GM19023 (cell line): ENCODE measurements at regions not wholly inside any gene's neighbourhood (a gene's known extent, or its start where the extent isn't known, plus 50 kb on each side); places are given as distances from the start of the nearest gene placed in this dataset.
A peak's percentile ranks its signal among the peaks of the same experiment; 100 is the strongest.

Experiments
- ATAC-seq: cut with Tn5 transposase; IDR thresholded peaks from one replicate; pipeline ENCODE4 v1.9.1; 2021; ENCODE audit warnings: mild to moderate bottlenecking, moderate library complexity; ENCODE audit not compliant: unreplicated experiment

- ATAC-seq = no peak
Observed at GRCh38 chr2:145736871-145737270, 1217.0 kb upstream of the ZEB2 start.

DNA sequence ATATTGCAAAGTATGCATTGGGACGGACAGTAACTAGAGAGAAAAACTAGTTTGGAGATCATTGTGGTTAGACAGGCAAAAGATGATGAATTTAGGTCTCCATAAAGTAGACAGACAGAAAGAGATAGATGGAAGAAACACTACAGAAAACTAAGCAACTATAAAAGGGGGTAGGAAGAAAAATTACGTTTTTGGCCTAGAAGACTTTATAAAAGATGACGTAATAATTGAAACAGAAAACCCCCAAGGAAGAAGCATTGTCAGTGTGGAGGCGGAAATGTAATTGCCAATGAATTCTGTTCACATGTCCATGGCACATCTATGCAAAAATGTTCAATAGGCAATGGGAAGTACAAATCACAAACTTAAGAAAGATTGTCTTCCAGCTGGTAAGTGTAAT, 1211.5 kb upstream of the ZEB2 start:
- no peak for ATAC-seq

GRCh38 chr2:145729993-145730770, 1210.3 kb upstream of the ZEB2 start:
- ATAC-seq = no peak

- no peak for ATAC-seq
Observed at GRCh38 chr2:145729481-145729880, 1209.6 kb upstream of the ZEB2 start.

GRCh38 chr2:145728511-145728910, 1208.6 kb upstream of the ZEB2 start:
- ATAC-seq = no peak

- no peak for ATAC-seq
Observed at GRCh38 chr2:145725876-145726275, 1206.0 kb upstream of the ZEB2 start.

GRCh38 chr2:145724311-145724898, 1204.5 kb upstream of the ZEB2 start:
- ATAC-seq = no peak

- no peak for ATAC-seq
Observed at GRCh38 chr2:145723872-145724271, 1204.0 kb upstream of the ZEB2 start.

GRCh38 chr2:145721681-145722080, 1201.8 kb upstream of the ZEB2 start:
- no peak for ATAC-seq

- ATAC-seq = no peak
Observed at GRCh38 chr2:145715601-145716000, 1195.7 kb upstream of the ZEB2 start.

GRCh38 chr2:145710303-145710702, 1190.4 kb upstream of the ZEB2 start:
- no peak for ATAC-seq

- ATAC-seq = no peak
Observed at GRCh38 chr2:145702305-145702704, 1182.4 kb upstream of the ZEB2 start.

DNA sequence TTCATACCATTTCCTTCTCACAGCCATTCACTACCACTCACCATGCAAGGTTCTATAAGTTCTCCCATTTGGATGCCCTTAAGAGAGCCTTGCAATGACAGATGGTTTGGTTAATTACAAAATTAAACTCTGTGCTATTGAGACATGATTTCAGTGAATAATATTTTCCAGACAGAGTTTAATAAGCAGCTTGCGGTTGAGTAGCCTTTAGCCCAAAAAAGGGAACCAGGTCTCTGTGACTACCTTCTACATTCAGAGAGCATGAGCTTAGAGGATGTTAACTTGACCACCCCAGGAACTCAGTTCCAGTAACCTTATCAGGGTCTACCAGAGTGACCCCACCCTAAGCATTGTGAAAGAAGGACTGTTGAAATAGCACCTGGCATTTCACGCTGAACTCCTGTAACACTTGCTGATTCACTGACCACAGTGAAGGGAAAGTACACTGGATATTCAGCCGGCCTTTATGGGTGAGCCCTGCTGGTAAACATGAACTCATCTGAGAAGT, 1173.1 kb upstream of the ZEB2 start:
- ATAC-seq = peak; percentile 73

DNA sequence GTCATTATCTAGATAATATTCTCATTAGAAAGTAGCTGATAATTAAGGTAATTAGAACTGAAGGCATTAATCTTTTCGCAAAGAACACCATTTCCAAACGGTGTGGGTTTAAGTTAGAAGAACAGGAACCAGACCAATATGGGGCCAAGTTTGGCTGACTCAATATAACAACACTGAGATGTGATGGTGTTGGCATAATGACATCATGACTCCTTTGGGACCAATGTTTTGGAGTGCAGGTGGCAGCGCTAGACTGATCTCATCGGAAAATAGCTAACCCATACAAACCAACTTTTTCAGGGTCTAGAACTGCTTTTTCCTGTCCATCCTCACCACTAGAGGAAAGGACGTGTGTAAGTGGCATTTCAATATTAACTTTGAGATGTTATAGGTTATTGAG, 1171.7 kb upstream of the ZEB2 start:
- ATAC-seq = no peak

DNA sequence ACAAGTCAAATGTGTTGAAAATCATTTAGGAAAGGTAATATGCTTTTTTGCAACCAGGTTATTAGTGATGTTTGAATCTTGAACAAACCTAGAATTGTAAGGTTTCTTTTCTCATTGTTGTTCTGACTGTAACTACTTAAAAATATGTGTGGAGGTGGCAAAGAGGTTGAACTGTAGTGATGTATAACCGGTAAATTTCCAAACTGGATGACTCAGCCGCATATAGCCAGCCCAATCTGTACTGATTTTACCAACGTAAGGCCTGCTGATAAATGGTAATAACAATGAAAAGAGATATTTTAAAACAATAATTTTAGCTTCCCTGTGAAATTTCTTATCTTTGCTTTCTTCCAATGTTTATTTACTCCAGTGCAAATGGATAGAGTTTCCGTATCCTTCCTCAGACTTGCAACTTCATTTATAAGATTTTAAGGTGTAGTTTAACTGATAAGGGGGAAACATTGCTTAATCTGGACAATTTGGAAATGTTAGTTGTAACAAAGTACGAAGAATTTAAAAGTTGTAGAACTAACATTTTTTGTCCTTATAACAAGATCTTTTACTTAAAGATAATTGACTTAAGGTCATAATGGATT, 1170.4 kb upstream of the ZEB2 start:
- no peak for ATAC-seq

GRCh38 chr2:145689277-145689676, 1169.4 kb upstream of the ZEB2 start:
- ATAC-seq = no peak

GRCh38 chr2:145688156-145688555, 1168.2 kb upstream of the ZEB2 start:
- no peak for ATAC-seq

GRCh38 chr2:145687442-145688134, 1167.7 kb upstream of the ZEB2 start:
- ATAC-seq = no peak

DNA sequence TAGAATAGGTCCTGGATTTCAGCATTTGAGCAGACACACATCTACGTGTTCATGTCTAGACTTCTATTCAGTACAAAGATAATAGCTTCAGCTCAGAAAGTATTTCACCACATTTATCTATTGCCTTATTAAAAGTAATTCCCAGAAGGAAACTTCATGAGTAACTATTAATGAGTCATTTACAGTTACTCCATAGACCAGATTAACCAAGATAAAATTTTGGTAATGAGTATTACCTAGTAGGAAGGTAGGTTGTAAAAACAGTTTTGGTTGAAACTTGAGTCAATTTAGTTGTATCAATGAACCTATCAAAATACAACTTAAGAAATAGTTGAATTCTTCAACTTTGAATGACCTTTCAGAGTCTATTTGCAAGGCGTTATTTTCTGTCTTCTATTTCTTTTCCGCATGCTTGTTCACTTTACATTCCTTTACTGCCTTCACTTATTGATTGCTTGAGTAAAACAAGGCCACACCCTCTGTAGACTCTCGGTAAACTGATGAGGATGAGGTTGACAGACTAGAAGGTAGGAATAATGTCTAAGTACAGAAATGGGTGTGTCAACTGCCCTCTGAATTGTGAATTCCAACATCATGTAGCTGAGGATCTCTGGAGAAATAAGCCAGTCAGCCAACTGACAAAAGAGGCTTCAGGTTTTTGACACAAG, 1165.6 kb upstream of the ZEB2 start:
- no peak for ATAC-seq

GRCh38 chr2:145682546-145683157, 1162.7 kb upstream of the ZEB2 start:
- no peak for ATAC-seq

DNA sequence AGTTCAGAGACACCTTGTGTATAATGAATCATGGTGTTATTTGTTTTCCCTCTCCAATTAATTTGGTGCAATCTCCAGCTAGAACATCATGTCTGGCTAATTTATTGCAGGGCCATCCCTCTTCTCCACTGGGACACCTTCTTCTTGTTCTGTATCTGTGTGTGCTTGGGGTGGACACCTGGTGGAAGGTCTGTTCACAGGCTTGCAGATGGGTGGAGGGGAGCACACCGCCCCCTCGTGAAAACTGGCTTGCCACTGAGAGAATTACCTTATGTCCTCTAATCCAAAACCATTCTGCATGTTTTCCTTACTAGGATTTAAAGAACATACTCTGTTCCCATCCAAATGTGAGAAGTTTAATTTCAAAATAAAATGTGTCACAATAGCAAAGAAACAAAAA, 1160.4 kb upstream of the ZEB2 start:
- ATAC-seq = no peak
